Common myeloid progenitor, CD34-positive (primary cell): ENCODE measurements at regions not wholly inside any gene's neighbourhood (a gene's known extent, or its start where the extent isn't known, plus 50 kb on each side); places are given as distances from the start of the nearest gene placed in this dataset.

Source experiments
- CTCF ChIA-PET: fragments of 350-600 bp; sonication (Branson Sonifier 250); formaldehyde crosslinking; loops from one replicate; lab custom pipeline; 2021; ENCODE audit warnings: antibody characterized with exemption; lab: Charles Lee
- POLR2A ChIA-PET: fragments of 350-600 bp; sonication (Branson Sonifier 250); formaldehyde crosslinking; loops from one replicate; lab custom pipeline; 2021; ENCODE audit warnings: antibody characterized with exemption; lab: Charles Lee
- DNase-seq, 3 donors: peaks; one replicate each; pipeline versions ENCODE4 v3.0.0 to v3.0.0-alpha.2; 2013
- H3K27ac ChIP-seq, 2 experiments: 1 replicate in 1 of 2; 2 replicates in 1 of 2; pipeline ENCODE4 v1.7.0; 2013; ENCODE audit warnings: inconsistent platforms in 2 of 2, low read length in 2 of 2, mild to moderate bottlenecking in 2 of 2, low read depth in 1 of 2, moderate library complexity in 1 of 2; ENCODE audit not compliant: severe bottlenecking in 2 of 2, insufficient read depth in 1 of 2, poor library complexity in 1 of 2
- H3K27me3 ChIP-seq, 5 experiments: replicated peaks in 2 of 5; 1 replicate in 3 of 5; 2 replicates in 2 of 5; pipeline versions ENCODE4 v1.6.1 to v1.7.0; 2013; ENCODE audit warnings: low read length in 4 of 5, mild to moderate bottlenecking in 2 of 5, moderate library complexity in 2 of 5, inconsistent platforms in 1 of 5; ENCODE audit not compliant: insufficient read depth in 5 of 5, control insufficient read depth in 4 of 5
- H3K36me3 ChIP-seq, 4 experiments: 1 replicate in 2 of 4; 2 replicates in 2 of 4; pipeline versions ENCODE4 v1.6.1 to v1.7.0; 2013; ENCODE audit warnings: low read length in 3 of 4, control low read depth in 1 of 4, mild to moderate bottlenecking in 1 of 4; ENCODE audit not compliant: control insufficient read depth in 4 of 4, insufficient read depth in 4 of 4
- H3K4me1 ChIP-seq, 4 experiments: 1 replicate in 3 of 4; 2 replicates in 1 of 4; pipeline versions ENCODE4 v1.6.1 to v1.7.1; 2013; ENCODE audit warnings: low read length in 3 of 4, mild to moderate bottlenecking in 3 of 4, control low read depth in 1 of 4, inconsistent platforms in 1 of 4, moderate library complexity in 1 of 4; ENCODE audit not compliant: control insufficient read depth in 4 of 4, insufficient read depth in 4 of 4; ENCODE audit errors: control extremely low read depth in 1 of 4
- H3K4me3 ChIP-seq, 7 experiments: 1 replicate in 4 of 7; 2 replicates in 3 of 7; pipeline versions ENCODE4 v1.5.1 to v1.7.0; 2013; ENCODE audit warnings: mild to moderate bottlenecking in 7 of 7, low read length in 6 of 7, moderate library complexity in 6 of 7, inconsistent platforms in 2 of 7, low read depth in 2 of 7, control low read depth in 1 of 7; ENCODE audit not compliant: insufficient read depth in 4 of 7, control insufficient read depth in 1 of 7; ENCODE audit errors: extremely low read depth in 1 of 7
- H3K9me3 ChIP-seq, 5 experiments: 1 replicate in 4 of 5; 2 replicates in 1 of 5; pipeline versions ENCODE4 v1.6.1 to v1.7.1; 2013; ENCODE audit warnings: low read length in 4 of 5, mild to moderate bottlenecking in 2 of 5, inconsistent platforms in 1 of 5, low read depth in 1 of 5, moderate library complexity in 1 of 5; ENCODE audit not compliant: control insufficient read depth in 4 of 5, insufficient read depth in 2 of 5; ENCODE audit errors: control extremely low read depth in 1 of 5
- WGBS: methylation state at CpG from one replicate; pipeline ENCODE4 v1.1.5; 2013; ENCODE audit not compliant: insufficient coverage; 5-methylcytosine and 5-hydroxymethylcytosine counted together

DNA sequence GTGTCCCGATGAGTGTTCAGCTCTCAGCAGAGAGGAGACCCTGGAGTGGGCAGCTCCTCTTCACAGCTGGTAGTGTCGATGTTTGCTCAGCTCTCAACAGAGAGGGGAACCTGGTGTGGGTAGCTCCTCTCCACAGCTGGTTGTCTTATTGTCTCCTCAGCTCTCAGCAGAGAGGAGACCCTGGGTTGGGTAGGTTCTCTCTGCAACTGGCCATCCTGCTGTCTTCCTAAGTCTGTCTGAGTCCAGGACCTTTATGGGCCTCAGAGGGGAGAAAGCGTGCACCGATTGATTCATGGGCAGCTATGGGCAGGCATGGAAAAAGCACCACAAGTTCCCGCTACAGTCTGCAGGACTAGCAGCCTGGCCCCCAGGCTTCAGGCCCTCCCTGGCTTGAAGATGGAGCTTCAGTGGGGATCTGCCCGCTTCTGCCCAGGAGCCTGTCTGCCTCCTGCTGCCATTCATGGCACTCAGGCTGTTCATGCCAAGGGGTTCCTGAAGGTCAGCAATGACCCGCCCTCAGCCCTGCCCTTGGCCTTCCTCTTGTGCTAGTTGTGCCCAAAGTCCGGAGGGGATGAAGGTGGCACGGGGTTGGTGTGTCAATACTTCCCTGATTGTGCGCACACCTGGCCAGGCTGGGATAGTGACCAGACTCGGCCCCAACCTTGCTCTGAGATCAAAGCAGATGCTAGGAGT lies 224.2 kb downstream of the KCNC2 start:
- Histone ChIP-seq H3K27me3 (no peaks in the 10 kb centered on the region), H3K27ac (no peak overlapping the region), H3K4me3 (no peak overlapping the region), H3K9me3 (no peaks in the 10 kb centered on the region), H3K4me1 (no peaks in the 10 kb centered on the region), H3K36me3 (no peaks in the 10 kb centered on the region)
- no peak for DNase-seq
- ChIA-PET POLR2A (no interaction called here), CTCF (no interaction called here)
- 91% methylated on average over 11 of the region's 11 CpGs for WGBS

DNA sequence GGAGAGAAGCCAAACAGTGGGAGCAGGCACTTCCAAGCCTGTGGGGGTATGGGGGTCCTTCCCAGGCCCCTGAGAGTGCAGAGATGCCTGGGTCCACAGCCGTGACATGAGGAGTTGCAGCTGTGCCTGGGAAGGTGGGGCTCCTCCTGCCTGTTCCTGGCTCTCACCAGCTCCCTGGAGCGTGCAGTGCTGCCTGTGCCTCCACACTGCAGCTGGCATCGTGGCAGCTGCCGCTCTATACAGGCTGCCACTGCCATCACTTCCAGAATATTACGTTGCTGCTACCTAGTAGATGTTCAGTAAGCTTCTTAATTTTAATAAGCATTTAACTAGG lies 223.7 kb downstream of the KCNC2 start:
- Histone ChIP-seq H3K4me1 (no peaks in the 10 kb centered on the region), H3K36me3 (no peaks in the 10 kb centered on the region), H3K4me3 (no peak overlapping the region), H3K27me3 (no peaks in the 10 kb centered on the region), H3K27ac (no peak overlapping the region), H3K9me3 (no peaks in the 10 kb centered on the region)
- POLR2A ChIA-PET = no interaction called here
- CTCF ChIA-PET = no interaction called here
- WGBS = 91% methylated on average over 4 of the region's 5 CpGs
- no peak for DNase-seq

DNA sequence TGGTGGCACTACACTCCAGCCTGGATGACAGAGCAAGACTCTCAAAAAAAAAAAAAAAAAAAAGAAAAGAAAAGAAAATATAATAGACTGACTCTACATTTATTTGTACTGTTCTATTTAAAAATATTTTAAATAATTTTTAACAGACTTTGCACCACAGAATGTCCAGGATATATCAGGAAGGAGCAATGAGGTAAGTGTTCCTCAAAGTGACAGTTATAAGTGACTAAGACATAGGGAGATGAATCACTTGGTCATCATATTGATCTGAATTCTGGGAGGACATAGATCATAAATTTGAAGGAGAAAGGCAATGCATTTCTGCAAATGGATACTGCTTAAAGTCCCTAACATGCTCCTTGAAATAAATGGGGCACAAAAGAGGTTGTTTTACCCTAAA lies 221.5 kb downstream of the KCNC2 start:
- H3K27ac ChIP-seq = no peak overlapping the region
- no peak for DNase-seq
- H3K36me3 ChIP-seq = no peaks in the 10 kb centered on the region
- no peaks in the 10 kb centered on the region for H3K27me3 ChIP-seq
- ChIA-PET POLR2A (no interaction called here), CTCF (no interaction called here)
- H3K4me3 ChIP-seq = no peak overlapping the region
- H3K9me3 ChIP-seq = no peaks in the 10 kb centered on the region
- no peaks in the 10 kb centered on the region for H3K4me1 ChIP-seq
